HG02884 (cell line): ENCODE measurements at regions not wholly inside any gene's neighbourhood (a gene's known extent, or its start where the extent isn't known, plus 50 kb on each side); places are given as distances from the start of the nearest gene placed in this dataset.
"Not testable (repeated sequence)": the region's sequence is repeated elsewhere in the genome, so short reads cannot be mapped to it uniquely, and the experiment has no call there.

ENCODE experiments used
- ATAC-seq: cut with Tn5 transposase; IDR thresholded peaks from one replicate; pipeline ENCODE4 v1.9.1; 2021; ENCODE audit warnings: mild to moderate bottlenecking, moderate library complexity; ENCODE audit not compliant: unreplicated experiment

DNA sequence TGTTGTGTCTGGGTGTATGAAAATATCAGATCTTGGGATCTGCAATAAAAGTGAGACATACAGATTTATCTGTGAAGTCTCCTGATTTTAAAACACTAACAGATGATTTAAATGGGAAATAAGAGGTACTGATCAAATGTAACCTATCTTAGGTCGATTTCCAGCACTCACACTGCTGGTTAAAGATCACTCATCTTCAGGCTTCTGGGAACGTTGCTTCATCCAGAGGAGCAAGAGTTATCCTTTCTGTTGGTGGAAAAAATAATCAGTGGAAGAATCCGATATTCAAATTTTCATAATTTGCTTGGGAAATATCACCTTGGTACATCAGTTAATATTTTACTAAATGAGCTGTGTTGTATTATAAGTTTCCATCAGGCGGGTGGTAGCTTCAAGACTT, 876.8 kb upstream of the WWC1 start:
- ATAC-seq: no peak

DNA sequence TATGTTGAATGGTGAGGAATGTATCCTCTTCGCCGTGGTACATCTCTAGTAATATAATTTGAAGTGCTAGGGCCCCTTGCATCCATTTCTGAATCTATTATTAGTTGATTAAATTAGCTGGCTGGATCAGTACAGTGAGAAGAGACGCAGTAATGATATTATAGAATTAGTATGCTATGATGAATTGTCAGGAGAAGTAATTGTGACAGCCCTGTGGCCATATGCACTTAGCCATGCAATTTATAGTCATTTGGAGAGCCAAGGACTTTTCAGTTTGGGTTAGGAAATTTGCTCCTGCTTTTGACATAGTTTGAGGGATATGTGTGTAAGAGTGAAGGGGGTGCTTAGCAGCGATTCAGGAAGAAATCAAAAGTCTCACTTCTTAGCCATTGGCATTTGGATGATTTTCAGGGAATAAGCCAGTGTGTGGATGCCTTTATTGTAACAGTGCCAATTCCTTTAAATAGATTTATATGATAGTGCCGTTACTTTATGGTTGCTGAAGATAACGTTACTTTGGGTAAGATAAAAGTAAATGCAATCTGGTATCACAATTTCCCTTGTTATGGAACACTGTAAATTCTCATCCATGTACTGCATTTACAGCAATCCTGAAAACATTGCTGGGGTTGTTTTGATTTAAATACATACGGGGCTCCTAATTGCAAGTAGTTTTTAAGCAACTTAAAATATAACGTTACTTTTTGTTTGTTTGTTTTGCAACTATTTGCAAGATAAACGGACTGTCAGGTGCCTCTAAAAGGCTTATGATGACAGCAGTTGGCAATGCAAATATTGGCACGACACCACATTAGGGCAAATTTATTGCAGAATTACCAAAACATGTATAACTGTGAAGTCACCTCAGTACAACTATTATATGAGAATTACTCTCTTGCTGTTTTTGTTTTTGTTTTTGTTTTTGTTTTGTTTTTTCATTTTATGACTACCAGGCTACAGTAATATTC, 875.4 kb upstream of the WWC1 start:
- no peak for ATAC-seq

DNA sequence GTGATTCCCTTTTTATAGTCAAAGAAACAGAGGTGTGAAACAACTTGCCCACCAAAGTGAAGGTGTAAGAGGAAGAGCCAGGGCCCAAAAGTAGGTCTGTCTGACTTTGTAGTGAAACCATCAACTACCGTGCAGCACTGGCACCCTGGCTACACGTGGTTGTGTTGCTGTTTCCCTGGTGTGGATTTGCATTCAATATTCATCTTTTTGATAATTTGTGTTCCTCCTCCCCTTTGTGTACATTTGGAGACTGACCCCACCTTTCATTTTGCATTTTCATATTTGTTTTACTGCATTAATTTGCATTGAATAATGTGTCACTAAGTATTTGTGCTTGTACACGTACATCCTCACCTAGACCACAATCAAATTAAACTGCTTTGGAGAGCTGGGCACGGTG, 873.8 kb upstream of the WWC1 start:
- ATAC-seq: no peak

DNA sequence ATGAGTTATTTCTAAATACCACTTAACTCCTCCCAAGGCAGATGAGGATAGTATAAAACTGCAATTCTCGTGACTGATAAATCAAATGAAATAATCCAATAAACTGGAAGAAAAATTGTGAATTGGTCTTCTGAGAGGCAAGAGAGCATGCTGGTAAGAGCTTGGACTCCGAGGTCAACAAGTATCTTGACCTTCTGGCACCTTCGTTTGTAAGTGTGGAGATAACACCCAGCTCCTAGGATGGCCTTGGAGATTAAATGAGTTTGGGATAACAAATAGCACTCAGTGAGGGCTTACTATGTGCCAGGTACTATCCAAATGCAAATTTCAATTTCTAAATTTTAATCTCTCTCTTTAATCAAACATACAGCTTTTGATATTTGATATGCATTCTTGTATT, 866.3 kb upstream of the WWC1 start:
- no peak for ATAC-seq

DNA sequence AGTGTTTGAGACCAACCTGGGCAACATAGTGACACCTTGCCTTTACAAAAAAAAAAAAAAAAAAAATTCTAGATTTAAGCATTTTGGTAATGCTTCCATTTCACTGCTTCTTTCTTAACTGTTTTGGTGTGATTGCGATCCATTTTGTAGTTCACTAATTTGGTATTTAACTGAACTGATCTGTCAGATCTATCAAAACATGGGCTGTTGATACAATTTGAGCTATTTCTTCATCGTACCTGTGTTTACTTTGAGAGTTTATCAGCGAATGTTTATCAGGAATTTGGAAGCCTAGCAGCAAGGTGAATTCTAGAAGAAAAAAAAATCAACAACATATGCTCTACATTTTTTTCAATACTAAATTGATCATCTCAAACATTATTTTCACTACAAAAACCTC, 864.9 kb upstream of the WWC1 start:
- no peak for ATAC-seq

DNA sequence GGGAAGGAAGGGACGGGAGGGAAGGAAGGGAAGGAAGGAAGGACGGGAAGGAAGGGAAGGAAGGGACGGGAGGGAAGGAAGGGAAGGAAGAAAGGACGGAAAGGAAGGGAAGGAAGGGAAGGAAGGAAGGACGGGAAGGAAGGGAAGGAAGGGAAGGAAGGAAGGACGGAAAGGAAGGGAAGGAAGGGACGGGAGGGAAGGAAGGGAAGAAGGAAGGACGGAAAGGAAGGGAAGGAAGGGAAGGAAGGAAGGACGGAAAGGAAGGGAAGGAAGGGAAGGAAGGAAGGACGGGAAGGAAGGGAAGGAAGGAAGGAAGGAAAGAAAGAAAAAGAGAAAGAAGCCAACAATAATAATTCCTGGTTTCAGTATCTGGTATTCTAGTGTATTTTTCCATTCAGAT, 863.8 kb upstream of the WWC1 start:
- ATAC-seq: not testable (repeated sequence)

DNA sequence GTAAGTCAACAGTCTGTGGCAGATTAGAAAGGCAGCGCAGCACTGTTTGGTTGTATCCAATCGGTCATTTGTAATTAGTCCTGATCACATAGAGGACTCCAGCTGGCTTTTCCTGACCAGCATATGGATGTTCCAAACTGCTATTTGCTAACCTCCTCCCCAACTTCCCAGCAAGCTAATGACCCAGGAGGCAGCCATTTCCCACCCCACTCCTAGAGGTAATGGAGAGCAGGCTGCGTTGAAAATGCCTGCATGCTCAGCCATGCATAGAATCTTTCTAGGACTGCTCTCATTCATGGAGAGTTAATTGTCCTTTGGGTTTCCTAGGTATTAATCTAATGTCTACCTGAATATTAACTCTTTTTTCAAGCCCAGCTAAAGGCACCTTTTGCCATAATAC, 850.6 kb upstream of the WWC1 start:
- ATAC-seq: no peak

DNA sequence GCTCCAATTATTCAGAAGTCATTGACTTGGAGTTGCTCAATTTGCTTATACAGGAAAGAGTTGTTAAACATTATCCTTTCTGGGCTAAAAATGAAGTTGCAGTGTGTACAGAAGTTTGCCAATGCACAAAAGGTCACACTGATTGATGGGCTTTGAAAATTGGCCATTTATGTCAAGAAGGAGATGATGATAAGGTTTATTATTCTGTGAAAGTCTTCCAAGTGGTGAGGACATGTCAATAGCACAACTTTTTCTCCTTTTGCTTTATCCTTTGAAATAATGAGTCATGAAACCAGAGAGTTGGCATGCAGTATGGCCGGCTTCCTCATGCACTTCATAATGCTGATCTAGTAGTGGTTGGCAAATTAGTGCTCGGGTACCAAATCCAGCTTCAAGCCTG, 848.5 kb upstream of the WWC1 start:
- no peak for ATAC-seq

DNA sequence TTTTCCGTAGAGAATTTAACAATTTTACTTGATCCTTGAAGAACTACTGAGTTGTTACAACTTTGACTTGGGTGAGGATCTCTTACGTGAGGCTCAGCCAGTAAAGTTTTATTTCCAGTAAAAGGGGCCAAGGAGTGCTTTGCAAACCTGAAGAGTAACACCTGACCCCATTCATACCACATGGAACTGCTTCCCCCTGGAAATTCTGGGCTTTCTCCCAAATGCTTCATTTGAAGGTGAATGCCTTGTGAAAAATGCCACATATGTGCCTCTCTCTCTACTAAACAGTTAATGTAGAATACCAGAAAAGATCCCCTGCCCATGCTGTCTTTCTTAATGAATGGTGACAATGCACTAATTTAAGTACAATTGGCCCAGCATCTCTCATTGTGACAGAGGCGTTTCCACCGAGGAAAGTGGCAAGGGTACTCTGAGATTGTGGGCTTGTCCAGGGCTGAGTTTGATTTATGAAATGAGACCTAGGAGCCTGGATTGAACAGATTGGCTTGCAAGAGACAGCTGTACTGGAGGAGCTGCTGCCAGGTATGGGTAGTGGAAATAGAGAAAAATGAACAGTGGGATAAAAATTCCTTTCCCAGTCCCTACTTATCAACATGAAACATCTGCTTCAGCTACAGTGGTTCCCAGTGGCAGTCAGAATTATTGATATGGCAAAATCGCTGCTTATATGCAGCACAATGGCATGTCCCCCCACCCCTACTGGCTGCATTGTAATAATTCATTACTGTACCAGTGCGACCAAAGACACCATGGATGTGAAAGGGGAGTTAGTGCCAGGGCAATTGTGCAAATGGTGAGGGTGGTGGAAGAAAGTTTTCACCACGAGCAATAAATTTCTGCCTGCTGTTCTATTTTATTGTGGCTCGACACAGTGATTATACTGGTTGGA, 843.7 kb upstream of the WWC1 start:
- no peak for ATAC-seq

DNA sequence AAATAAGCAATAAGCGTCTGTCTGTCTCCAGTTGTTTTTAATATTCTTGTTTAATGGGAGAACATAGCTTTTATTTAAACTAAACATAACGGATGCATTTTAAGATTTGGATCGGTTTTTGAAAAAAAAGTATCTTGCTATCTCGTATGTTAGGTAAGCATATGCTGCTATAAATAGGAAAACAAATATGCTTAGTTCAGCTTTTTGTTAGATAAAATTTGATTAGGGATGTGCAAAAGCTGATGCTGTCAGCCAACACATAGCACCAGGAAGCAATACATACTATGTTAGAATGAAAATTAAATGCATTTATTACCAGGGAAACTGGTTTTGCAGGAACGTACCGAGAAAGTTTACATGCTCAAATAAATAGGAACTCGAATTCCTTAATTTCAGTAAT, 843.1 kb upstream of the WWC1 start:
- ATAC-seq: no peak

DNA sequence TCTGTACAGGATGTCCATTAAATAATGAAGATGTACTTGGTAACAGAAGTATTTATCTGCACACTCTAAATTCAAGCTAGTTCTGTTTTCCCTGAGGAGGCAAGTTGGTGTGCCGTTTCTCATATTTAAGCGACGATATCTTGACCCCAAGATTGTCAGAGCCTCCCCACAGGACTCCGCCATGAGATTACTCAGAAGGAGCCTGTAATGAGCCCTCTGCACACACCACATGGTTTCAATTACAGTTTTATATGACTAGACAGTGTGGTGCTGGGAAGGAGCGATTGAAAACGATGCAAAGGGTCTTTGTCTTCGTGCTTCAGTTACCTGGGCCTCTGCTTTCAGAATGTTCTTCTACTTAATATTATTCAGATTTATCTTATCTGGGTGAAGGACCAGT, 840.4 kb upstream of the WWC1 start:
- no peak for ATAC-seq

DNA sequence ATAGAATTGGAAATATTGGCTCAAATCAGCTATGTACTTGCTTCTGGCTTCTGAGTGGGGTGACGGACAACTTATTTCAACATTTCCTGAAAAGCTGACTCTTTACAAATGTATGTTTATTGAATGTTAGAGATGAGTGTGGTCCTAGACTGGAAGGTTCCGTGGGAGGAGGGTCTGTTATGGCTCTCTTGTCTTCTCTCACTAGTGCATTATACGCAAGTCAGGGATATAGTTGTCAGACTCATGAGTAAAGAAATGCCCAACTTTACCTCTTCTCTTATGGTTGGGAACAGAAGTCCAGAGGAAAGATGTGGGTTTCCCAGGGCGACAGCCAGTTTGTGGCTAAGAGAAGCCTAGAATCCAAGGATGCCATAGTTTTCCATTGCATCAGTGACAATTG, 839.3 kb upstream of the WWC1 start:
- ATAC-seq: no peak

DNA sequence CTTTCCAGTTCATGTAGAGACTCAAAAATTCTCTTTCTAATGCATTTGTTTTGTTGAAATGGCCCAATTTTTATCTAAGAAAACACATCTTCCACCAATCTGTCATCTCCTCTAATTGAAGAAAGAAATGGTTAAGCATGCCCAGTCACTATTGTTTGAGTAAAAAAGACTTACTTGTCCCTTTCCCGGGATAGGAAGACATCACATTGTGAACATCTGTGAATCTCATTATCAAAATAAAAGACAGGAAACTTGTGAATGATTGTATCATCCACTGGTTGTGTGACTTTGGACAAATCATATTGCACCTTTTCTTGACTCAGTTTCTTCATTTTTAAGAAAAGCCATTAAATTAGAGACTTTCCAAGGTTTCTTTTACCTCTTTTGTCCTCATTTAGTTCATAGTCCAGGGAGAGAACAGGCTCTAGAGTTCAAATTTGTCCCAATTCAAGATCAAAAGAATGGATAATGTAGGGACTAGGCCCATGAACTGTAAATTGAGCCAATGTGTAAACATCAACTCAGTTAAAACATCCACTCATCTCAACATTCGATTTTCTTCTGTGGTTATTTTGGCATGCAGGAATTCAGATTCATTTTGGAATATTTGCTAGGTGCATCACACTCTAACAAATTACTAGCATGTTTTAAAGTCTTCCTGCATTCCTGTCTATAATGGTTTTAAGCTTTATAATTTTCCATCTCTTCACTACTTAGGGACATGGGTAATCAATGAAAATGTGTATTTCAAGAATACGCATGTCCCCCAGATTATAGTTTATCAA, 838.0 kb upstream of the WWC1 start:
- ATAC-seq: no peak

DNA sequence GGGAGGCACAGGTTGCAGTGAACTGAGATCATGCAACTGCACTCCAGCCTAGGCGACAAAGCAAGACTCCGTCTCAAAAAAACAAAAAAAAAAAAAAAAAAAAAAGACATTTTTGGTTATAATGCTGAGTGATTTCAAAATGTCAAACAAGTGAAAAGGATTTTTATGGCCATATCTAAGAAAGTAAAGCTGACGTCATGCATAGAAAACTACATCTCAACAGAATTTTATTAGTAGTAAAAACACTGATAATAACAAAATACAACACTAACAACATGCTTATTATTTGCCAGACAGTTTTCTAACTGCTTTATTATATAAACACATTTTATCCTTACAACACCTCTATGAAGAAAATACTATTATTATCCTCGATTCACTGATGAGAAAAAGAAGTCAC, 833.0 kb upstream of the WWC1 start:
- no peak for ATAC-seq

DNA sequence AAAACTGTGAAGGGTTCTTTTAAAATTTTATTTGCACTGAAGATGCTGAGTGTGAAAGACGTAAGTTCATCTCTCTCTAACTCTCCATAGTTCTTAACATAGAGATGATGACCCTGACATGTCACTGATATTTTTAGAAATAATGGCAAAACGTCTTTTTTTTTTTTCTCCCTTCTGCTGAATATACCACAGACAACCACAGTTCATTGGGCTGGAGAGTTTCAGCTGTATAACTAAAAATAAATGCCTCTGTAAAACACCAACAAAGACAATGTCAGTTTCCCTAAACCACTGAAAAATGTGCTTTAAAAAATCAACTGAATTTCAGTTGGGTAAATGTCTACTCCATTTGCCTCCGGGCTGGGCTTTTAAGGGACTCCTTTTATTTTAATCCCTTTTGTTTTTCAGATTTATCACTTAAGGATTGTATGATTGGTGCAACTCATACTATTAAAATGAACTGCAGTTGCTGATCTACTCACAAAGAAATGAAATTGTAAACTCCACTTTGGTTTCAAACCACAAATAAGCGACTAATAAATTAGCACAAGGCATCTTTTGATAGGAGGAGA, 830.9 kb upstream of the WWC1 start:
- no peak for ATAC-seq

DNA sequence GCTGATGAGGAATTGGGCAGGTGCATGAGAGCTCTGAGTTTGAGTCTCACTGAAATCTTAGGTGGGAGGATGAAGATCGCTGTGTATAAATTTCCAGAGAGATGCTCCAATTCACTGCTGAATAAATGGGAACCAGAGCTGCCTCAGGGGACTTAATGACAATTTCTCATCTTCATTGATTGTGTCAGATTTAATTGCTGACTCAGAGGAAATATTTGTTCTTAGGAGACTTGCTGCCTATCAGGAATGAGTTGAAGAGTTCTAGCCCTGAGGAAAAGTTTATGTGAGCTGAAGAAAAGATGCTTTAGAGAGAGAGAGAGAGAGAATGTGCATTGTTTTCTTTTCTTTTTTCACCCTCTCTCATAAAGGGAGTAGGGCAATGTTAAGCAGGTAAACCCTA, 827.5 kb upstream of the WWC1 start:
- ATAC-seq: no peak

DNA sequence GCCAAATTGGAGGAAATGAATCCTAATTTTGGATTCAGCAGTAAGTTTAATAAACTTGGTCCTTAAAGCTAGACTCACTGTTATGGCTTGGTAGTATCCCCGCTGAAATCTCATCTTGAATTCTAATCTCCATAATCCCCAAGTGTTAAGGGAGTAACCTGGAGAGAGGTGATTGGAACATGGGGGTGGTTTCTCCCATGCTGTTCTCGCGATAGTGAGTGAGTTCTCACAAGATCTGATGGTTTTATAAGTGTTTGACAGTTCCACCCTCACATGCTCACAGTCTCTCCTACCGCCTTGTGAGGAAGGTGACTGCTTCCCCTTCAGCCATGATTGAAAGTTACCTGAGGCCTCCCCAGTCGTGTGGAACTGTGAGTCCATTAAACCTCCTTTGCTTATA, 824.5 kb upstream of the WWC1 start:
- no peak for ATAC-seq

DNA sequence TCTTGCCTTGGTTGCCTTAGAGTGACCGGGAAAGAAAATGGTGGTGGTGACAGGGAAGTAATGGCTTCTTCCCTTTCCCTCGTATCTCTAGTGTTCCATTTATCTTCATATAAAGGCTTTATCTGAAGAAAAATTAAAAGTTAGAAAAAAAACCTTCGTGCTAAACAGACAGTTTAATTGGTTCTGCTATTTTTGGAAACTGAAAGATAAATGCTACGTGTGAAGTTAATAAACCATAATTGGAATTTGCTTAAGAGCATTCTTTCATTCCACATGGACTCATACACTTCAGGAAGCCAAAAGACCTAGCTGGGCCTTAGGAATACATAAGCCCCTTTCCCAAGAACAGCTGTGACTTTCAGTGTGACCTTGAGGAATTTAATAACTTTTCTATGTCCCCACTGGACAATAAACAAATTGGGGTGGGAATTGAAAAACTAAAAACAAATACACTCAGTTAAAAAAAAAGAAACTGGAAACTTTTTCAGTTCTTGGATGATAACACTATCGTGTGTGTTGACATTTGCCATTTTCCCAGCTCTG, 818.8 kb upstream of the WWC1 start:
- no peak for ATAC-seq

DNA sequence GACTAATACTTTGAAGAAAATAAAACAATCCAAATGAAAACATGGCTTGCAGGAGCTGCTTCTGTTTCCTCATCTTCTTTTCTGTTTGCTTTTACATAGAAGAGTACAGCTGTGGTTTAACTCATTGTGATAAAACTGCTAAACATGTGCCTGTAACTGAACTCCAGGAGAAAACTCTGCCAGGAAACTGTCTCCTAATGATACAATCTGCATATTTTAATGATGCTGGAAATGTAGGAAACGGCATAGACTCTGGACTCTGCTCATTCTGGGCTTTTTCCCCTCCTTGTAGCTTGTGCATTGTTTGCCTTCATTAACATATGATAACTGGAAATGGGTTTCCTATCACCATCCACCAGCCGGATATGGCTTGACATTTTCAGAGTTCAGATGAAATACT, 813.3 kb upstream of the WWC1 start:
- no peak for ATAC-seq

DNA sequence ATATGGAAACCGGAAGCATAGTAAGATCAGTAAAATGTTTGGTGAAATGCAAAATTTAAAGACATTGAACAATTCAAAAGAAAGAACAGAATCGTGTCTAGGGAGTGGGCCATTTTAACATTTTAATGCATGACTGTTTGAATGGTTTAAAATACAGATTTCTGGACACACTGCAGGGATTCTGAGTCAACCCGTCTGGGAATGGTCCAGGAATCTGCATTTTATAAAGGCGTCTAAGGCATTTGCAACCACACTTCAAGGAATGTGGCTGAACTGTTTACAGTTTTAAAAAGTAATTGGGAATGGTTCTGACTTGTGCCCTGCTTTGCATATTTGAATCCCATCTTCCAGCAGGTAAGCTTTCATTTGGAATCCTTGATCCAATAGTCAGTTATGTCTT, 811.7 kb upstream of the WWC1 start:
- no peak for ATAC-seq

DNA sequence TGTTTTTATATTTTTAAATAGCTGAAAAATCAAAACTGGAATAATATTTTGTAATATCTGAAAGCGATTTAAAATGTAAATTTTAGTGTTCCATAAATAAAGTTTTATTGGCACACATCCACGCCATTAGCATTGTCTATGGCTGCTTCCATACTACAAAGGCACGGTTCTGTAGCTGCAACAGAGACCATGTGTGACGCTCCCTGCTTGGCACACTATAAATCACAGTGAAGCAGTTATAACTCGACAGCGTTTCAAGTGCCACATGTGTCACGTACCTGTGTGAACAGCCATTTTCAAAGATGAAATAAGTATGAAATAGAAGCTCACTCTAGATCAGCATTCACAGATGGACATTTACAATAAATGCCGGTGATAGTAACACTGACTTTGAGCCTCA, 810.1 kb upstream of the WWC1 start:
- ATAC-seq: no peak
